CD14-positive monocyte (primary cell): ENCODE measurements at regions not wholly inside any gene's neighbourhood (a gene's known extent, or its start where the extent isn't known, plus 50 kb on each side); places are given as distances from the start of the nearest gene placed in this dataset.

Experiments used
- DNase-seq, 3 donors: peaks; one replicate each; pipeline ENCODE4 v3.0.0-alpha.2; 2011 to 2022
- H2AFZ ChIP-seq: 2 replicates; pipeline ENCODE4 v1.6.0; 2012; ENCODE audit warnings: mild to moderate bottlenecking, low read depth, low read length, inconsistent platforms; ENCODE audit not compliant: insufficient read depth, poor library complexity, severe bottlenecking
- H3K27ac ChIP-seq, 2 donors: 1 replicate in 1 of 2; 2 replicates in 1 of 2; pipeline ENCODE4 v1.5.1; 2012 to 2013; ENCODE audit warnings: low read length in 2 of 2, control low read depth in 1 of 2, inconsistent platforms in 1 of 2, low read depth in 1 of 2, mild to moderate bottlenecking in 1 of 2
- H3K27me3 ChIP-seq, 2 donors: one replicate each; pipeline versions ENCODE4 v1.6.0 to v1.6.1; 2011 to 2013; ENCODE audit warnings: low read length in 2 of 2; ENCODE audit not compliant: control insufficient read depth in 2 of 2, insufficient read depth in 2 of 2
- H3K36me3 ChIP-seq, 2 donors: replicated peaks in 1 of 2; 1 replicate in 1 of 2; 2 replicates in 1 of 2; pipeline versions ENCODE4 v1.5.1 to v1.6.1; 2012 to 2013; ENCODE audit warnings: low read length in 2 of 2, control low read depth in 1 of 2, inconsistent platforms in 1 of 2, mild to moderate bottlenecking in 1 of 2; ENCODE audit not compliant: insufficient read depth in 2 of 2, control insufficient read depth in 1 of 2
- H3K4me1 ChIP-seq, 2 donors: 1 replicate in 1 of 2; 2 replicates in 1 of 2; pipeline versions ENCODE4 v1.5.1 to v1.6.1; 2012 to 2013; ENCODE audit warnings: low read length in 2 of 2, control low read depth in 1 of 2, inconsistent platforms in 1 of 2, mild to moderate bottlenecking in 1 of 2, moderate library complexity in 1 of 2; ENCODE audit not compliant: insufficient read depth in 2 of 2, control insufficient read depth in 1 of 2
- H3K4me2 ChIP-seq: replicated peaks from 2 replicates; pipeline ENCODE3; 2012; ENCODE audit warnings: low read length, moderate library complexity, mild to moderate bottlenecking; ENCODE audit not compliant: poor library complexity, severe bottlenecking; ENCODE audit errors: extremely low read depth
- H3K4me3 ChIP-seq, 3 experiments: fragments of 200-600 bp in 1 of 3; sonication (generic) in 1 of 3; replicated peaks in 1 of 3; 1 replicate in 2 of 3; 2 replicates in 1 of 3; pipeline ENCODE4 v1.5.1; 2011 to 2013; ENCODE audit warnings: low read length in 3 of 3, mild to moderate bottlenecking in 3 of 3, control low read depth in 2 of 3, low read depth in 2 of 3, inconsistent platforms in 1 of 3, moderate library complexity in 1 of 3
- H3K79me2 ChIP-seq: 2 replicates; pipeline ENCODE4 v1.6.0; 2012; ENCODE audit warnings: mild to moderate bottlenecking, control low read depth, inconsistent platforms, low read length, moderate library complexity; ENCODE audit not compliant: insufficient read depth
- H3K9ac ChIP-seq: 2 replicates; pipeline ENCODE4 v1.6.0; 2017; ENCODE audit warnings: low read length, mild to moderate bottlenecking; ENCODE audit not compliant: insufficient read depth, poor library complexity, severe bottlenecking
- H3K9me3 ChIP-seq, 2 donors: replicated peaks in 1 of 2; 1 replicate in 1 of 2; 2 replicates in 1 of 2; pipeline versions ENCODE4 v1.5.1 to v1.6.1; 2012 to 2013; ENCODE audit warnings: low read length in 2 of 2, control low read depth in 1 of 2; ENCODE audit not compliant: control insufficient read depth in 1 of 2, insufficient read depth in 1 of 2
- H4K20me1 ChIP-seq: 2 replicates; pipeline ENCODE4 v1.6.0; 2012; ENCODE audit warnings: mild to moderate bottlenecking, low read length, control low read depth, moderate library complexity; ENCODE audit not compliant: insufficient read depth
- H3K27ac Mint-ChIP-seq, 7 donors: one replicate each; pipeline ENCODE4 v1.8.0; 2020; ENCODE audit warnings: mild to moderate bottlenecking in 7 of 7, mixed read lengths in 7 of 7, moderate library complexity in 6 of 7, inconsistent platforms in 2 of 7
- H3K27me3 Mint-ChIP-seq, 3 donors: one replicate each; pipeline ENCODE4 v1.8.0; 2021 to 2022; ENCODE audit warnings: low read depth in 3 of 3, mild to moderate bottlenecking in 3 of 3, mixed read lengths in 3 of 3, moderate library complexity in 3 of 3, inconsistent platforms in 1 of 3
- H3K36me3 Mint-ChIP-seq, 2 donors: one replicate each; pipeline ENCODE4 v1.8.0; 2020; ENCODE audit warnings: mixed read lengths in 2 of 2, inconsistent platforms in 1 of 2, mild to moderate bottlenecking in 1 of 2
- H3K4me1 Mint-ChIP-seq: one replicate; pipeline ENCODE4 v1.8.0; 2020; ENCODE audit warnings: mild to moderate bottlenecking, mixed read lengths
- H3K4me3 Mint-ChIP-seq, 2 donors: one replicate each; pipeline ENCODE4 v1.8.0; 2020; ENCODE audit warnings: mild to moderate bottlenecking in 2 of 2, mixed read lengths in 2 of 2, moderate library complexity in 1 of 2
- H3K9me3 Mint-ChIP-seq, 7 donors: one replicate each; pipeline ENCODE4 v1.8.0; 2020 to 2022; ENCODE audit warnings: mixed read lengths in 7 of 7, mild to moderate bottlenecking in 6 of 7, moderate library complexity in 6 of 7, inconsistent platforms in 2 of 7
- WGBS: methylation state at CpG from one replicate; pipeline ENCODE4 v1.1.5; 2013; ENCODE audit warnings: missing lambda C conversion rate; ENCODE audit not compliant: insufficient coverage; 5-methylcytosine and 5-hydroxymethylcytosine counted together
- intact Hi-C, 2 donors: fragments of 100-400 bp; cut with micrococcal nuclease; formaldehyde crosslinking; loops; one replicate each; pipeline versions ENCODE4 v1.15.0 to v1.15.1; 2023
- TF ChIP-seq, protein P1 (sequence below): fragments of 200-600 bp; IDR thresholded peaks from one replicate; pipeline ENCODE4 v1.8.0; 2022; ENCODE audit warnings: antibody characterized with exemption, mild to moderate bottlenecking

- Mint-ChIP-seq H3K4me1 (no peaks in the 10 kb centered on the region), H3K9me3 (peaks cover 3 to 13% (median 10%) of the 10 kb centered on the region in 7 donors)
Observed at GRCh38 chr16:6481894-6482293, 850.8 kb upstream of the RBFOX1 start.

DNA sequence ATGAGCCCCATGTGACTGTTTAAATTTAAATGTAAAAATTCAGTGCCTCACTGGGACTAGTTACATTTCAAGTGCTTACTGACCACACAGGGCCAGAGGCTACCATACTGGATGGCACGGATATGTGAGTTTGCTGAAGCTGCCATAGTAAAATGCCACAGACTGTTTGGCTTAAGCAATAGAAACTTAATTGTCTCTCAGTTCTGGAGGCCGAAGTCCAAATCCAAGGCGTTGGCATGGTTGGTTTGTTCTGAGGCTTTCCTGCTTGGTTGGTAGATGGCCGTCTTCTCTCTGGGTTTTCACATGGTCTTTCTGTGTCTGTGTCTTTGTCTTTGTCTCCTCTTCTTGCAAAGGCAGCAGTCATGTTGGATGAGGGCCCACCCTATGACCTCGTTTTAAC is 878.9 kb upstream of the RBFOX1 start:
- H3K4me3 Mint-ChIP-seq, result no peak overlapping the region
- H3K27ac Mint-ChIP-seq, result no peak overlapping the region
- H3K9me3 Mint-ChIP-seq, result peaks cover 7 to 19% (median 10%) of the 10 kb centered on the region in 7 donors
- no peak for DNase-seq
- WGBS, result 79% methylated on average over 3 of the region's 5 CpGs
- no peaks in the 10 kb centered on the region for H3K36me3 ChIP-seq
- intact Hi-C loops, result no loop called here
- no peak overlapping the region for H3K9ac ChIP-seq
- H3K4me3 ChIP-seq, result no peak overlapping the region
- no peaks in the 10 kb centered on the region for H3K79me2 ChIP-seq
- no peak overlapping the region for H2AFZ ChIP-seq
- H3K4me2 ChIP-seq, result no peak overlapping the region
- no peak overlapping the region for H3K27ac ChIP-seq
- no peaks in the 10 kb centered on the region for H3K27me3 ChIP-seq
- TF ChIP-seq, protein P1, sequence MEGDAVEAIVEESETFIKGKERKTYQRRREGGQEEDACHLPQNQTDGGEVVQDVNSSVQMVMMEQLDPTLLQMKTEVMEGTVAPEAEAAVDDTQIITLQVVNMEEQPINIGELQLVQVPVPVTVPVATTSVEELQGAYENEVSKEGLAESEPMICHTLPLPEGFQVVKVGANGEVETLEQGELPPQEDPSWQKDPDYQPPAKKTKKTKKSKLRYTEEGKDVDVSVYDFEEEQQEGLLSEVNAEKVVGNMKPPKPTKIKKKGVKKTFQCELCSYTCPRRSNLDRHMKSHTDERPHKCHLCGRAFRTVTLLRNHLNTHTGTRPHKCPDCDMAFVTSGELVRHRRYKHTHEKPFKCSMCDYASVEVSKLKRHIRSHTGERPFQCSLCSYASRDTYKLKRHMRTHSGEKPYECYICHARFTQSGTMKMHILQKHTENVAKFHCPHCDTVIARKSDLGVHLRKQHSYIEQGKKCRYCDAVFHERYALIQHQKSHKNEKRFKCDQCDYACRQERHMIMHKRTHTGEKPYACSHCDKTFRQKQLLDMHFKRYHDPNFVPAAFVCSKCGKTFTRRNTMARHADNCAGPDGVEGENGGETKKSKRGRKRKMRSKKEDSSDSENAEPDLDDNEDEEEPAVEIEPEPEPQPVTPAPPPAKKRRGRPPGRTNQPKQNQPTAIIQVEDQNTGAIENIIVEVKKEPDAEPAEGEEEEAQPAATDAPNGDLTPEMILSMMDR, result no peak
- H4K20me1 ChIP-seq, result no peaks in the 10 kb centered on the region
- no peaks in the 10 kb centered on the region for H3K4me1 Mint-ChIP-seq
- H3K4me1 ChIP-seq, result no peaks in the 10 kb centered on the region
- no peaks in the 10 kb centered on the region for H3K36me3 Mint-ChIP-seq
- H3K9me3 ChIP-seq, result peaks cover 6 to 13% of the 10 kb centered on the region in 2 donors
- no peaks in the 10 kb centered on the region for H3K27me3 Mint-ChIP-seq

More at GRCh38 chr16:6481894-6482293, 850.8 kb upstream of the RBFOX1 start:
- Mint-ChIP-seq H3K27me3 (peaks cover 17 to 27% (median 25%) of the 10 kb centered on the region in 3 donors), H3K36me3 (no peaks in the 10 kb centered on the region), H3K4me3 (no peak overlapping the region), H3K27ac (no peak overlapping the region)
- H4K20me1 ChIP-seq, result no peaks in the 10 kb centered on the region
- H3K79me2 ChIP-seq, result no peaks in the 10 kb centered on the region
- no peak overlapping the region for H3K27ac ChIP-seq
- TF ChIP-seq, protein P1, result no peak
- H3K4me3 ChIP-seq, result no peak overlapping the region
- DNase-seq, result no peak
- WGBS, result no CpG with 5 or more reads among the region's 2 CpGs
- no peaks in the 10 kb centered on the region for H3K36me3 ChIP-seq
- H3K9me3 ChIP-seq, result peaks cover 0 to 7% of the 10 kb centered on the region in 2 donors
- H3K9ac ChIP-seq, result no peak overlapping the region
- H3K4me2 ChIP-seq, result no peak overlapping the region
- no peak overlapping the region for H2AFZ ChIP-seq
- peaks cover 13 to 29% of the 10 kb centered on the region in 2 donors for H3K27me3 ChIP-seq
- intact Hi-C loops, result no loop called here
- H3K4me1 ChIP-seq, result no peaks in the 10 kb centered on the region
